NCI-H446 treated with DMSO at 0.1 percent for 48 hours (cell line): ENCODE measurements at regions not wholly inside any gene's neighbourhood (a gene's known extent, or its start where the extent isn't known, plus 50 kb on each side); places are given as distances from the start of the nearest gene placed in this dataset.

Experiments used
- DNase-seq: peaks from one replicate; lab custom pipeline; 2025; lab: John Stamatoyannopoulos, UW

DNA sequence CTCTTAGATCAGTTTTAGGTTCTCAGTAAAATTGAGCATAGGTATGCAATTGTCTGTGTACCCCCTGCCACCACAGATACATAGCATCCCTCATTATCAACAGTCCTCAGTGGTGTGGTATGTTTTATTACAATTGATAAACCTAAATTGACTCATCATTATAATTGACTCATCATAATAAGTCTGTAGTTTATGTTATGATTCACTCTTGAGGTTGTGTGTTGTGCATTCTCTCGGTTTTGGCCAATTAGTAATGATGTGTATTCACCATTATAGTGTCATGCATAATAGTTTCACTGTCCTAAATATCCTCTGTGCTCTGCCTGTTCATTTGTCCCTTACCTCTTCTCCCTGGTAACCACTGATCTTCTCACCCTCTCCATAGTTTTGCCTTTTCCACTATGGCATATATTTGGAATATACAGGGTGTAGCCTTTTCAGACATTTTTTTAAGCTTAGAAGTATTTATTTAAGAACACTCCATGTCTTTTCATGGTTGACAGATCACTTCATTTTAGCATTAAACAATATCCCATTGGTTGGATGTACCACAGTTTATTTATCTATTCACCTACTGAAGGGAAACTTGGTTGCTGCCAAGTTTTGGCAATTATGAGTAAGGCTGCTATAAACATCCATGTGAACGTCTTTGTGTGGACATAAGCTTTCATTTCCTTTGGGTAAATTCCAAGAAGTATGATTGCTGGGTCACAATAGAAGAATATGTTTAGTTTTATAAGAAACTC is 1620.6 kb upstream of the MIR17HG start:
- no peak for DNase-seq

DNA sequence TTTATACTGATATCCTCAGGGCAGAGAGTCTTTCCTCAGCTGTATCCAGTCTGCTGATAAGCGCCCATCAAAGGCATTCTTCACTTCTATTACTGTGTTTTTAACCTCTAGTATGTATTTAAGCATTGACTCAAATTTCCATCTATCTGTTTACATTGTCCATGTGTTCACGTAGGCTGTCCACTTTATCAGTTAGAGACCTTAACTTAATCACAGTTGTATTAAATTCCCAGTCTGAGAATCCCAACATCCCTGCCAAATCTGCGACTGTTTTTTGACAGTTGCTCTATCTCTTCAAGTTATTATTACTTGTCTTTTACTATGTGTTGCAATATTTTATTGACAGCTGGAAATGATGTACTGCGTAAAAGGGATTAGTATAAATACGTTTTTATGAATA is 1613.7 kb upstream of the MIR17HG start:
- no peak for DNase-seq

DNA sequence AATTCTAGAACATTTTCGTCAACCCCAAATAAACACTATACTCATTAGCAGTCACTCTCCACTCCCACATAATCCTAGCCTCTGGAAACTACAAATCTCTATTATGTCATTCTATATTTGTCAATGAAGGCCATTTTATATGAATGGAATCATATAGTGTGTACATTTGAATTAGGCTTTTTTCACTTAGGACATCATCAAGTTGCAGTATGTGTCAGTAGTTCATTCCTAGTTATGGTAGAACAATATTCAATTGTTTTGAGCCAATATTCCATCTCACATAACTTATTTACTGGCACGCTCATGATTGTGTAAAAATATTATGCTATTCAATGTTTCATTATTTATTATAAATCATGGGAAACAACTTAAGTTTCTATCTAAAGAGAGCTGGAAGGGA is 1610.4 kb upstream of the MIR17HG start:
- no peak for DNase-seq

DNA sequence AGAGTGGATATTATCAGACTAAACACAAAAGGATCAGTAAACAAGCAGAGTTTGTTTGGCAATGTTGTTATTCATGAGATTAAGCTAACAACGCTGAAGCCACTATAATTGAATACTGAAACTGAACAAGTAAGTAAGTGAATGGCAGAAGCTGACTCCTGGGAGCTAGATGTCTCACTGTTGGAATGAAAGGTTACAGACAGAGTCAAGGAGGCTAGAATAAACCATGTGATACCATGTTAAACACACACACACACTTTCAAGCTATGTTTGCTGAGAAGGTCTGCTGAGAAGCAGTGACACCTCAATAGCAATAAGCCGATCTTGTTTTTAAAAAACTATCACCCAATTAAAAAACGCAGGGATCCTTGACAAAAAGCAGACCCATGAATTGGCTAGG is 1609.4 kb upstream of the MIR17HG start:
- DNase-seq, result no peak

DNA sequence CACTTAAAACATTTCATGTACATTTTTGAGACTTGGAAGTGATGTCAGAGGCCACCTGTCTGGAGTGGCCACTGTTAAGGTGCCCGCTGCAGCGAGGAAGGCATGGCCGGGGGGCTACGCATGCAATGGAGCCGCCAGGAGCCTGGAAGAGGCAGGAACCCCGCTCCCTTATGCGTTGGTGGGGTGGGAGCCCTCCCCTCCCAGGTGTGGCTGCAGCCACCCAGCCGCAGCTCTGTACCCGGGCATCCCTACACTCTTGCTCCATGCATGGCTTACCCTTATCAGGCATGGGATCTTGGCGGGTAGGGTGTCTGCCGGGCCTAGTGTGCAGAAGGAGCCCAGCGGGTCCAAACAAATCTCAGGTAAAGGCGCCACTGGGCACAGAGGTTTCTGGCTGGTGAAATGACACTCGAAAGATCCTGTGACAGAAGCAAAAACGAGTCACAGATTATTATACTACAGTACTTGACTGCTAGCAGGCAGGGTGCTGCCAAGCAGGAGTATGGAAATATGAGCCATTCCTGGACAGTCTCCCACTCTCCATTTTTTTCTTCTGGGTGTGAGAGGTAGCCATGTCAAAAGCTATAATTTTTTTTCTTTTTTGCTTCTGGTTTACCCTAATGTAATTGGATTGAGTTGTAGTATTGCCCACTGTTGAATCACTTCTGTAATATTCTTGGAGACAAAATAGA is 1606.3 kb upstream of the MIR17HG start:
- DNase-seq, result no peak

DNA sequence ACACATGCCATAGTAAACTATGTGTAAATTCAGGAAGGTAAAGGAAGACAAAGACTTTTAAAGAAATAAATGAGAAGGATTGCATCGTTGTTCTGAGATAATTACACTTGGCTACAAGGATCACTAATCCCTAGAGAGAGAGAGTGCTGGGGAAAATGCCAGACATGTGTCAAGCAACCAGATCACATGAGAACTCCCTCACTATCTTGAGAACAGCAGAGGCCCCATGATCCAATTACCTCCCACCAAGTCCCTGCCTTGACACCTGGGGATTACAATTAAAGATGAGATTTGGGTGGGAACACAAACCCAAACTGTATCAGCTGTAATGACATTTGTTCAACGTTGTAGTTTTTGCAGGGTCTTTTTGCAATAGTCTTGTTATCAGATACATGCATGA is 1600.9 kb upstream of the MIR17HG start:
- peak; percentile 26 for DNase-seq

DNA sequence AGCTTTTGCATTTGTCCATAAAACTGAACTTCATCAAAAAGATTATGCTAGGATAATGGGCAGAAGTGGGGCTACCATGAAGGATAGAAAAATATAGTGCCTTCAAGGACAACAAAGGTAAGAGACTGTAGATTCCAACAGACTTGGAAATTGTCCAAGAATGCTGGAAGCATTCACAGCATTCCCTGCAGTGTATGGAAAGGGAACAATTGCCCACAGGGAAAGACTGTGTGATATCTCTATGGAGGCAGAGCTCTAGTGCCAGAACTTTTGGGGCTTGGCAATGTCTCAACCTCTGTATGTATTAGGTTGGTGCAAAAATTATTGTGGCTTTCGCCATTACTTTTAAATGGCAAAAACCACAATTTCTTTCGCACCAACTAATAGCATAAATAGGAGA is 1598.8 kb upstream of the MIR17HG start:
- no peak for DNase-seq

DNA sequence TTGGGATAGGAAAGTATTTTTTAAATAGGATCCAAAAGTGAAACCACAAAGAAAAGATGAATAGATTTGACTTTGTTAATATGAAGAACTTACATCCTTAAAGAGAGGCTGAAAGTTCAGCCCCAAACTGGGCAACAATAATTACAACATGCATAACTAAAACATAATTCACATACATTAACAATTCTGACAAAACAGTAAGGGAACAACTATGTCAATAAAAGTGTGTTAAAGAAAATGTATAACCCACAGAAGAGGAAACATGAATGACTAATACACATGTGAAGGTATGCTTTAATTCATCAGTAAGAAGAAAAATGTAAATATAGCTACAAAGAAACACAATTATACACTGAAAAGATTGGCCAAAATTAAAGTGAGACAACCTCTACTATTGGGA is 1597.6 kb upstream of the MIR17HG start:
- DNase-seq, result no peak

DNA sequence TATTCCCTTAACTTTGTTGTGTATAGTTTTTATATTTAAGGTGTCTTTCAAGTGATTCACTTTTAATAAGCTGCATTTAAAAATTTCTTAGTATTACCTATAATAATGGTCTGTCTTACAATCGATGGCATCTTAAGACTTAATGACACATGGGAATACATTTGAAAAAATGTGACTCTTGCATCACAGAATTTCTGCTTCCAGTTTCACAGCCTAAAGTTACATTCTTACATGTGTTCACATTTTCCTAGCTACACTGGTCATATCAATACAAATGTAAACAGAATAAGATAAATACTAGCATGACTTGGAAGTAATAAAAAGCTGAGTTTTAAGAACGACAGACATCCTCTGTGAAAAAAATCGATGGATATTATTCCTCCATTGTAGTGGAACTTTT is 1597.1 kb upstream of the MIR17HG start:
- no peak for DNase-seq

DNA sequence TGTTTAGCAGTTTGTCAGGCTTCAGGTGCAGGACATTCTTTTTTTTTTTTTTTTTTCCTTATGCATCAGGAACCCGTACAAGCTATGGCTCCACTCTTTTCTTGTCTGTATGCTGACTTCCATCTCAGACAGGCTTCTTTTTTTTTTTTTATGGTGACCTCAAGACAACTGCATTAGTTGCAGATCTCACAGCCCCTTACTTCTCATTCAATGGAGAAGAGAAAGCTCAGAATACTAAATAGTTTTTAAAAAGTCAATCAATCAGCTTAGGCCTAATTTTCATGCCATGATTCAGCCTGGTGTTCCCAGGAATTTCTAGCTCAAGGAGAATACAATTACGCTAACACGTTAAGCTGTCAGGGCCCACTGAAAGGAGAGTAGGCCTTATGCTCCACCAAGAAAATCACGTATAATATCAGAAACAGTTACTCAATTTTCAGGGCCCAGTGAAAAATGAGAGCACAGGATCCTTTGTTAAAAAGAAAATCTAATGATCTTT is 1596.0 kb upstream of the MIR17HG start:
- DNase-seq, result no peak

DNA sequence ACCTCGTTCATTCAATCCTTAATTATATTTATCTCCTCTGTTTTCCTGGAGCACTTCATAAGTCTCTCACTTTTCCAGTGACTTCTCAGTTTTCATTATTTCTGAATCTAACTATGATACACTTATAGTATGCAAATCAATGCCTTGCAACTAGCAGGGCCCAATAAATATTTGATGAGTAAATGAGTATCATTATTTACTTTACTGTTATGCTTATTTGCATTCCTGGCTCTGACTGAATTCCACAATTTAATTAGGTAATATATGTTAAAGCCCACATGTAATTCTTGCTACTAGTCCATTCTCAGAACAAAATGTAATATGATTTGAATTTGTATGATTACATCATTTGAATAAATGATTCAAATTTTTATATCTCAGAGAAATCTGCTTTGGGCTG is 1595.1 kb upstream of the MIR17HG start:
- DNase-seq, result no peak

DNA sequence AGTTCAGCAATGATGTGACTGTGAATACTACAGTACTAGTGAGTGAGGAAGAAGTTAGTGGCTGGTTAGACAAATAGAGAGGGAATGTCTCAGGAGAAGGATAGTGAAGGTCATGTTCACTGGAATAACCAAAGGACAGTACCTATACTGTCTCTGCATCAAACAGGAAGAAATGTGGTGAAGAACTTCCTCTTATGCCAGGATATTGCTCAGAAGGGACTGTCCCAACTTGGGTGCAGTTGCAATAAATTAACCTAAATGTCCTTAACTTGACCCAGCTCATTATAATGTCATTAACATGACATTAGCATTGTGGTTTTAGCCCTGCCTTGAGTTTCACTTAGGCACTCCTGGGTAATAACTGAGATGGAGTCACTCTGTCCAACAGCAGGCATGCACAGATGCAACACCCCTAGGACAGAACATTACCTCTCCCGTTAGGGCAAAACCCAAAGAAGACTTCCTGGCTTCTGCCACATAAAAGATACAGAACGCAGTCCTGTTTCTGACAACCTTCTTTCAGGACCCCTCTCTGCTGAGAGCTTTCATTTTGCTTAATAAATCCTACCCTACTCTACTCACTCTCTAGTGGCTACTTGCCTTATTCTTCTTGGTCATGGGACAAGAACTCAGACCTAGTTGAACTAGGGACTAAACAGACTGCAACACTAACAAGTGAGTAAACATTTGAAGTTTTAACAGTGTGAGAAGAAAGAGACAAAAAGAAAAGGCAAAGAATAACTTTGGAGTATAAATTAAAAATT is 1591.6 kb upstream of the MIR17HG start:
- DNase-seq, result no peak

DNA sequence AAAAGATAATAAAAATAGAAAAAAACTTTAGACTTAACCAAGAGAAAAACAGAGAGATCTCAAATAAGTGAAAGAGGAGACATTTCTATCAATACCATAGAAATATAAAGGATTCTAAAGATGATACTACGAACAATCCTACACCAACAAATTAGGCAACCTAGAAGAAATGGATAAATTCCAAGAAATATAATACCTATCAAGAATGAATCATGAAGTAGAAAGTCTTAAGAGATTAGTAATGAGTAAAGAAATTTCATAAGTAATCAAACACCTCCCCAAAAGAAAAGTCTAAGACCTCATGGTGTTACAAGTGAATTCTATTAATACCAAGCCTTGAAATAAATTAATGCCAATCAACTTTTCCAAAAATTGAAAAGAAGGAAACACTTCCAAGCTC is 1584.5 kb upstream of the MIR17HG start:
- no peak for DNase-seq

DNA sequence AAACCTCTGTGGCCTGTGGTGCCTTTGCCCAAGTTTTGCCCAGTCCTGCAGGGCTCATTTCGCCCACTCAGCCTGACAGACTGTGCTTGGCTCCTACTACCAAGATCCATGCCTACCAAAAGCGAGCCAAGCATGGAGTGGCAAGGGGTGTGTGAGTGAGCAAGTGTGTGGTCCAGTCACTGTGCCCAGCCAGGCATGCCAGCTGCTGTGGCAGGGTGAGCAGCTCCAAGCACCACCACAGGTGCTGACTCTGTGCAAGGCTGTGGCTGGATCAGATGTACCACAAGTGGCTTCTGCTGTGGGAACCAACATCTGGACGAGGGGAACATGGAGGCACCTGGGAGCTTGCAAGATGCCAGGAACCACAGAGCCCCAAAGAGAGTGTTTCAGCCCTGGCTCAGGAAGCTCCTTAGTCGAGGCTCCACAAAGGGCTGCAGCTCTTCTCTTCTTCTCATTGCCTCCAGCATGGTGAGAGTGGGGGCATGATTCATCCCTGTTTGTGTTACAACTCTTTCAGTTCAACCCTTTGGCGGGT is 1564.2 kb upstream of the MIR17HG start:
- no peak for DNase-seq

DNA sequence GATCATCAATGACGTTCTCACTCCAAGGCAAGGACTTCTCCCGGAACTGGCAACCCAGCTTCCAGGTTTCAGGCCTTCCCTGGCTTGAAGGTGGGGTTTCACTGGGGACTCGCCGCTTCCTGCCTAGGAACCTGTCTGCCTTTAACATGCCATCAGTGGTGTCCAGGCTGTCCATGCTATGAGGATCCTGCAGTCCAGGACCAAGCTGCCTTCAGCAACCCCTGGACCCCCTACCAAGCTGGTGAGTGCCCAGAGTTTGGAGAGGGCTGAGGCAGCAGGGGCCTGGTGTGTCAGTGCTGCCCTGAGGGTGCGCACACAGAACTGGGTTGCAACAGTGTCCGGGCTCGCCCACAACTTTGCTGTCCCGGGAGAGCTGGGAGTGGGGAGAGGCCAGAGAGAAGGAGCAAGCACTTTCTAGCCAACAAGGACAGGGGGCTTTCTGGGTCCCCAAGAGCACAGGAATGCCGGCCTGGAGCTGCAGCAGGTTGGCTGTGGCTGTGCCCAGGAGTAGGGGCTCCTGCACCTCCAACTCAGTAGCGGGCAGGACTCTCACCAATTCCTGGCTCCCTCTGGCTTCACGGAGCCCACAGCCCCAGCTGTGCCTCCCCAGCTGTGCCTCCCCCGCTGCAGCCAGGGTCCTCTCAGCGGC is 1563.2 kb upstream of the MIR17HG start:
- DNase-seq, result no peak

DNA sequence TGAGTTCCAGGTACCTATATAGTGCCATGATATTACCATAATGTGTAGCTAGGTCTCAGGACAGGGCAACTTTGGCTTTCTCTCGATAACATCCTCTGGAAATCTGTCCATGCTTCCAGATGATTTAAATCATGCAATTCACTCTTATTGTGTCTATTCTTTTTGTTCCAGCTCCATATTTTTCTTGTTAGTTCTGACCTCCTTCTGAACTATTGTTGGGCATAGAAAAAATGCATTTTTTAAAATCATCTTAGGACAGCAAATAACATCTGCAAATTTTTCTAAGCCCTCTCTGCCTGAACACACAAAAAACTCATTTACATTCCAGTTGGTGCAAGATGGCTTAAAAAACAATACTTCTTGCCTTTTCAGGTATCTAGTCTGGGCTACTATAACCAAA is 1561.0 kb upstream of the MIR17HG start:
- no peak for DNase-seq

DNA sequence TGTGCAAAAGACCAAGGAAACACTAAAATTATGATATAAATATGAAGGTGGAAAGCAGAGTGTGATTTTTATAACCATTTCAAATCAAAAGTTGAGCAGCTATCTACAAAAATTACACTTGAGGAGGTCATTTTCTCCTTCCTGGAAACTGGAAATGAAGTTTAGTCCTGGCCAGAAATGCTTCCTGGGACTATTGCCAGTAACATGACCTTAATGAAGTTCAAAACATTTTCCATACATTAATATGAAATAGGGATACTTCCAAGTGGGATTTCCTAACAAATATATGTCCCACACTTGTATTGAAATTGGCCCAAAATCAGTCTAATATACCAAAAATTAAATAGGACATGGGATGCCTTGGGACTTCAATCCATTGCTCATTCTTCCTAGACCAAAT is 1556.8 kb upstream of the MIR17HG start:
- no peak for DNase-seq

DNA sequence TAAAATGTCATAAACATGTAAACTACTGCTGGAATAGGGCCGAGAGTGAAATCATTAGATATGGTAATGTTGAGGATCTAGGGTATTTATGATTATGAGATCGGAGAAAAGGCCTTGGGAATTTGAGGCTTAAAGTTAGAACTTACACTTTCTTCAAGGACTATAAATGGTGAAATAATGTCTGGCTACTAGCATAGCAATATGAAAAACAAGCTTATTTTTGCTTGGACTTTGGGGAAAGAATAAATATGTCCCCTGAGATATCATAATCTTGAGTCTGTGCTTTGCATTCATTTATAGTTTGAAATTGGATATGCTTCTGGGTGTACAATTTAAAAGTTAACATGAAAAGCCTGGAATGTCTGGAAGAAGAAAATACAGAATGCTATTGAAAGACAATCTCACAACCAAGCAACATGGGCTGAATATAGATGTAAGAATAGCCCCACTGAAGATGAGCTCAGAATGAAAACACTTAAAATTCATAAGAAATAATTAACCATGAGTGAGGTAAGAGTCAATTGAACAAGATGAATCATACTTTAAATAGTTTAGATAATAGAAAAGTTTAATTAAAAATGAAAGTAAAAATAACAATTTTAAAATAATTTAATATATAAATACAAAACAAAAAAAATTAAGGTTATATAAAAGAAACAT is 1555.4 kb upstream of the MIR17HG start:
- DNase-seq, result no peak

DNA sequence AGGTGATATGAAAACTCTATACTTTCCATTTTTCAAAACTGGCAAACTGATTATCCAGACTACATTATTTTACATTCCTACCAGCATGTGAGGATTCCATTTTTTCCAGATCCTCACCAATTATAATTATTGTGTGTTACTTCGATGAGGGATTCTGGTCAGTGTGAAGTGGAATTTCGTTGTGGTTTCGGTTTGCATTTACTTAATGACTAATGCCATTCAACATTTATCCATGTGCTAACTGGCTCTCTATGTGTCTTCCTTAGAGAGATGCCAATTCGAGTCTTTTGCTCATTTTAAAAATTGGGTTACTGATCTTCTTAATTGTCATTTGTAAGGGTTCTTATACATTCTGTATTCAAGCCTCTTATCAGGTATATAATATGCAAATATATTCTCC is 1551.3 kb upstream of the MIR17HG start:
- DNase-seq, result no peak

DNA sequence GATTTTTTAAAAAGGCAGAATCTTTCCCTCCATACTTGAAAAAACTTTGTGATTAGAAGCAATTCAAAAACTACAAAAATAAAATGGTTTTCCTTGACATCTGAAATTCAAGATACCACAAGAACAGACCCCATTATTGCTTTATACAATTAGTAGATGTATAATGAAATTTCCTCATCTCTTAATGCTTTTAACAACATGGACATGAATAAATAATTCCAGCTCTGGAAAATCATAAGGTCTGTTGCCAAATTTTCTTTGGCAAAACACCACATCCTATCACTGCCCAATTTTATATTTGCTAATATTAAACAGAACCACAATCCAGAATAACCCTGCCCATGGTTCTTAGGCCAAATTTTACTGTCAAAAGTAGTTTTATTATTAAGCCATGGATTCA is 1543.6 kb upstream of the MIR17HG start:
- DNase-seq, result no peak

DNA sequence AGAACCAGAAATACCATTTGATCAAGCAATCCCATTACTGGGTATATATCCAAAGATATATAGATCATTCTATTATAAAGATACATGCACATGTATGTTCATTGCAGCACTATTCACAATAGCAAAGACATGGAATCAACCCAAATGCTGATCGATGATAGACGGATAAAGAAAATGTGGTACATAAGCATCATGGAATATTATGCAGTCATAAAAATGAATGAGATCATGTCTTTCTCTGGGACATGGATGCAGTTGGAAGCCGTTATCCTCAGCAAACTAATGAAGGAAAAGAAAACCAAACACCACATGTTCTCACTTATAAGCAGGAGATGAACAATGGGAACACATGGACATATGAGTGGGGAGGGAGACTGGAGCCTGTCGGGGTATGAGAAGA is 1540.9 kb upstream of the MIR17HG start:
- DNase-seq, result no peak

DNA sequence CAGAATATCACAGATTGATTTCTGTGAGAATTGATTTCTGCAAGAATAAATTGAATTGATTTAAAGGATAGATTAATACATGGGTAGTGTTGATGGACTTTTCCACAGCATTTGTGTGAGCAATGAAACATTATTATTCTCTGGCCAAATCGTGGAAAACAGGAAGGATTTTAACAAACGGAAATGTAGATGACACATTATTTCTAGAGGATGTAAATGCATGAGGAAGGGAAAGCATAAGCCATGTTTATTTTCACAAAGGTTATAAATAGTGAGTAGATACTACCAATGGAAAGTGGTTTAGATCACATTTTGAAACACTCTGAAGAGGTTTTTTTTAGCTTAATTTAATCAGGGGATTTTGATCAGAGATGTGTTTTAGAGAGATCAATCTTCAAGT is 1534.6 kb upstream of the MIR17HG start:
- DNase-seq, result no peak
